HG03469 (cell line): ENCODE measurements at regions not wholly inside any gene's neighbourhood (a gene's known extent, or its start where the extent isn't known, plus 50 kb on each side); places are given as distances from the start of the nearest gene placed in this dataset.

Experiments
- ATAC-seq: cut with Tn5 transposase; IDR thresholded peaks from one replicate; pipeline ENCODE4 v1.9.1; 2021; ENCODE audit warnings: mild to moderate bottlenecking, moderate library complexity, moderate number of reproducible peaks; ENCODE audit not compliant: unreplicated experiment

DNA sequence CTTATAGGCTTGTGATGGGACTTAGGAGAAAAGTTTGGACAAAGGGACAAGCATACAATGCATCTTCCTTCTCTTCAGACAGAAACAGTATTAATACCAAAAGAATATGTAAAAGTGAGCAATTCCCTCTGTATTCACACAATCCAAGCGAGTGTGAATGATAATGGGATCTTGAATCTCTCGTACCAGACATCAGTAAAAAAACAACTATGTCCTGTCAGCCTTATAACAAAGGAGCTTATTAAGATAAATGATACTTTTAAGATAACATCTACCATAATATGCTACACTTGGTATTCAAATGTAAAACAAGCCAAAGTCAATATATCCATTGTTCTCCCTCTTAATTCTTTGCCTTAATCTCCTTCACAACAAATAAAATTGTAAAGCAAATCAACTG, 288.6 kb upstream of the CNTN6 start:
- no peak for ATAC-seq

DNA sequence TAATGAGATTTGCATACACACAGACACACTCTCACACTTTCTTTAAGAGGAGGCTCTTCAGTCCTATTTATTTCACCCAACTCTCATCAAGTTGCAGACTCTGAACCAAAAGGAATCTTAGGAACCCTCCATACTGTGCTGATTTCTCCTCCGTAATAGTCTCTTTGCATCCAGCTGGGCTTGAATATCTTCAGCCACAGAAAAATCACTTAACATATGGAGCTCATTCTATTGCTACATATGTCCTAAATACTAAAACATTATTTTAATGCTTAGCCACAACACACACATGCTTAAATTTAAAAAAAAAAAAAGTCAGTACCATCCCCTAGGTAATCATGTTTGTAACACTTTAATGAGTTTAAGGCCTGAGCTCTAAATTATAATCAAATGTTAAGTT, 287.5 kb upstream of the CNTN6 start:
- ATAC-seq = no peak

GRCh38 chr3:806006-806405, 286.8 kb upstream of the CNTN6 start:
- ATAC-seq = no peak

DNA sequence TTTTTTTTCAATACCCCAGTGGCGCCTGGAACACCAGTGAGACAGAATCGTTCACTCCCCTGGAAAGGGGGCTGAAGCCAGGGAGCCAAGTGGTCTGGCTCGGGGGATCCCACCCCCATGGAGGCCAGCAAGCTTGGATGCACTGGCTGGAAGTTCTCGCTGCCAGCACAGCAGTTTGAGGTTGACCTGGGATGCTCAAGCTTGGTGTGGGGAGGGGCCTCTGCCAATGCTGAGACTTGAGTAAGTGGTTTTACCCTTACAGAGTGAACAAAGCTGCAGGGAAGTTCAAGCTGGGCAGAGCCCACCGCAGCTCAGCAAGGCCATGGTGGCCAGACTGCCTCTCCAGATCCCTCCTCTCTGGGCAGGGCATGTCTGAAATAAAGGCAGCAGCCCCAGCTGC, 276.2 kb upstream of the CNTN6 start:
- ATAC-seq = no peak

DNA sequence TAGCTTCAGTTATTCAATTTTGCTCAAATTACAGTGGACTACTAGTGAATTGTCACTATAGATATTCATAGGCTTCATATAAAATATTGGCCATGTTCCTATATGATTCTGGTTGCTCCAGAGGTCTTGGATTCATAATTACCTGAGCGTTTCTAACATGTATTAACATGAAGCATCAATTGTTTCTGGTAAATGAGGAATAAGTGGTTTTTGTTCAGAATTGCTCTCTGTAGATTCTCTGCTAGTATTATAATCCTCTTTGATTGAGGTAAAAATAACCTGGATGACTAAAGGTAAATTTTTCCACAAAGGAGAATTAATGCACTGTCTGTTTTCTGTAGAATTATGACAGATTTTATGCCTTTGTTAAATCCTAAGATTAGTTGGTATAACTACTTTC, 258.1 kb upstream of the CNTN6 start:
- ATAC-seq = no peak

- no peak for ATAC-seq
Measured at GRCh38 chr3:835096-835495, 257.7 kb upstream of the CNTN6 start.

DNA sequence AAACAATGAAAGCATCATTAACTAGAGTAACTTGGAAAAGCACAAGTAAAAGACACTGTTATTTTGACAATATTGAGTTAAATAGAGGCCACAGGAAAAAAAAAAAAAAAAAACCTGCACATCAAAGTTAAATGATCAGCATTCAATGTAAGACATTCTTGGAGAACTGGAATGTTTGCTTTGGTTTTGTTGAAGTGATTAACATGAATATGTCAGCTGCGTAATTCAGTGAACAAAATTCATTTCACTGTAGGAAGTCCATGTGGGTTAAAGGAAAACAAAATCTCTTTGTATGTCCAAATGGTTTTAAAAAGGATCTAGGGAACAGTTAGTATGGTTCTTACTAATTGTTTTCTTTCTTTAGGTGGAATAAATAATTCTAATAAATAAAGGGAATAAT, 252.8 kb upstream of the CNTN6 start:
- ATAC-seq = no peak

- peak; percentile 91 for ATAC-seq
Measured at GRCh38 chr3:851098-851790, 241.6 kb upstream of the CNTN6 start.

GRCh38 chr3:852033-852432, 240.8 kb upstream of the CNTN6 start:
- ATAC-seq = no peak

DNA sequence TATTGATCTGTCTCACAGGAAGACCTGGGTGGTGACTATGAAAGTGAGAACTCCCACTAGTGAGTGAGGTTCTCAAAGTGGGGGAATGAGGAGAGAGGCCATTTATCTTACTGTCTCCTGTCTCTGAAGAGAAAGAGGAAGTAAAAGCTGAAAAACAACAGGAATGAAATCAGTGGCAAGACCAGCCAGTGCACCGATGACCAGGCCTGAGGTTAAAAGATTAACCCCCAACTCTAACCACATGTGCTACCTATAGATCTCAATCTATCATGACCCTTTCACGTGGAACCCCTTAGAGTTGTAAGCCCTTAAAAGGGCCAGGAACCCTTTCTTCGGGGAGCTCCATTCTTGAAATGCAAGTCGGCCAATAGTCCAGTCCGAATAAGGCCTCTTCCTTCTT, 239.3 kb upstream of the CNTN6 start:
- no peak for ATAC-seq

DNA sequence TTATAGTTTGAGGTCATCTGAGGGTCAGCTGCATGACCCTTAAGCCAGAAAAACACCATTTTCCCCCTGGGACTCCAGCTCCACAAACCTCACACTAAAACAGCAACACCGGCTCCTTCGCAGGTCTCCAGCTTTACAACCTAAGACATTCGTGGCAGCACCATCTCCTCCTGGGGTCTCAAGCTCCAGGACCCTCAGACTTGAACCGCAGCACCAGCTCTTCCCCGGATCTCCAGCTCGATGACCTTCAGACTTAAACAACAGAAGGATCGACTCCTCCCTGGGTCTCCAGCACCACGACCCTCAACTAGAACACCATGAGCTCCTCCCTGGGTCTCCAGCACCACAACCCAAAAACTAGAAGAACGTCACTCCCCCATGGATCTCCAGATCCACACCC, 233.7 kb upstream of the CNTN6 start:
- no peak for ATAC-seq

GRCh38 chr3:861721-862120, 231.1 kb upstream of the CNTN6 start:
- ATAC-seq = no peak

GRCh38 chr3:869269-869668, 223.6 kb upstream of the CNTN6 start:
- ATAC-seq = no peak

- ATAC-seq = no peak
Measured at GRCh38 chr3:869734-870133, 223.1 kb upstream of the CNTN6 start.

DNA sequence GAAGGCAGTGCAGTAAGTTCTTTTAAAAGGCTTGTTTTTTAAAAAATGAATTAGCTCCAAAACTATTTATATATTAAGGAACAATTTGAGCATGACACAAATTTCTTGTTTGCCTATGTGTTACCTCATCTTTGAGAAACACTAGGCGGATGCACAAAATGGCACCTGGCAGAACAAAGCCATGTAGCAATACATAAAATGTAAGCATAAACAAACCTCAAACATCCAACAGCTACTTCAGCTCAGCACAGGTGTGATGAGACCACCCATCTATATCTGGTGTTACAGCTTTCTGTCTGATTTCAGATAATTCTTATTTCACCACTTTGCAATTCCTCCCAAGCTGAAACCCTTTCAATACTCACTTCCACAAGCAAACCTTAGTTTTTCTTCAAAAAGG, 221.2 kb upstream of the CNTN6 start:
- ATAC-seq = no peak

DNA sequence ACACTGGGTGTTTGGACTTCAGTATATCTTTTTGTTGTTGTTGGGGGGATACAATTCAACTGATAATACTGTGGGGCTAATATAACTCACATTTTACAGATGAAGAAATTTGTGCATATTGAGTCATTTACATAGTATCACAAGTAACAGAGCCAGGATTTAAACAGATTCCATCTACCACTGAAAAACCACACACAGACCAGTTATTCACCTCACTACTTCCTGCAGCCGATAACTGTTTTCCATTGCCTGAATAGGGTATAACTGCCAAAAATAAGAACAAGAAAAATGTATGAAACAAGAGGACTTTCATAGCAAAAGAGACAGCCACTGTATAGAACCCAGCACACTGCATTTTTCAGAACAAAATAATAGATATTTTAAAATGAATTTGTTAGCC, 215.8 kb upstream of the CNTN6 start:
- ATAC-seq = no peak

DNA sequence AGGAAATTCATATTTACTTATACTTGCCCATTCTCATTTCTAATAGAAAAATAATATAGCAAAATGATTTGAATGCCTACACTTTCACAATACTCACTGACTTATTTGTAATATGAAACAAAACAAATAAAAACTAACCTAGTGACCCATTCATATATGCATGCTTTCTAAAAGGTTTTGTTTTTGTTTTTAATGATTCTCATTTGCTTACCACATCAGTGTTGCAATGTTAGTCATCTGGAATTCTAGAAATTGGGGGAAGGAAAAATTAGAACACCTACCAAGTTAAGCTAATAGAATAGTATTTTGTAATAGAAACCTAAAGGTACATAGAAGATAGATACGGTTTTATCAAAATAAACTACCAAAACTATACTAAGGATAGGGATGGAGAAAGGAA, 214.1 kb upstream of the CNTN6 start:
- no peak for ATAC-seq

GRCh38 chr3:880371-880770, 212.5 kb upstream of the CNTN6 start:
- ATAC-seq = no peak

DNA sequence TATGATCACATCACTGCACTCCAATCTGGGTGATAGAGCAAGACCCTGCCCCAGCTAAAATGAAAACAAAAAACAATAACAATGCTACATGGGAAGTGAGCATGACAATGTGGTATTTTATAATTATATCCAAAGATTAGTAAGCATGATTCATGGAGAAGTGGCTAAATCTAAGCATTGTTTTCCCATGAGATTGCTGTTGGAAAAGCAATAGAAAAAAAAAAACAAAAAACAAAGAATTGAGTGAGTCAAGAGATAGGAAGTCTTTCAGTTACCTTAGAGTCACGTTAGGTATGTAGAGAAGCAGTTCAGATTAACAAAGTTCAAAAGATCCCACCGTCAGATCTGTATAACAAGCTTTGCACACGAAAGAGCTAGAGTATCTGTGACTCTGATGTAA, 210.3 kb upstream of the CNTN6 start:
- no peak for ATAC-seq

DNA sequence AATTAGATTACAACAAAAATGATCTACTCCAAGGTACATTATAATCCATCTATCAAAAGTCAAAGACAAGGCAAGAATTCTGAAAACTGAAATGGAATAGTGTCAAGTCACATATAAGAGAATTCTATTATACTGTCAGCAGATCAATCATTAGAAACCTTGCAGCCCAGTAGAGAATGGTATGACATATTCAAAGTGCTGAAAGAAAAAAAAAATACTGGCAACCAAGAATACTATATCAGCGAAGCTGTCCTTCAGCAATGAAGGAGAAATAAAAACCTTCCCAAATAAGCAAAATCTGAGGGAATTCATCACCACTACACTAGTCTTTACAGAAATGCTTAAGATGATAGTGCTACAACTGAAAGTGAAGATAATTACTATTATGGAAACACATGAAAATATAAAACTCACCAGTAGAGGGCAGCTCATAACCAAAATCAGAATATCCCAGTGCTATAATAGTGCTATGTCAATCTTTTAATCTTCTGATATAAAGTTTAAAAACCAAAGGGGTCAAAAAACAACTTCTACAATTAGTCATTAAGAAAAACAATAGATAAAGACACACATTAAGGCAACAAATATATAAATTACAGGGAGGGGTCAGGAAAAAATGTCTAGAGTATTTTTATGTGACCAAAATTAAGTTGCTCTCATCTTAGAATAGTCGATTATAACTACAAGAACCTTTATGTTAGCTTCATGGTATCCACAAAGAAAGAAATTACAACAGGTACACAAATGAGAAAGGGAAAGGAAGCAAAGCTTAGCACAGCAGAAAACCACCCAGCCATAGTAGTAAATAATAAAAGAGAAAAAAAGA, 190.7 kb upstream of the CNTN6 start:
- ATAC-seq = peak; percentile 76

DNA sequence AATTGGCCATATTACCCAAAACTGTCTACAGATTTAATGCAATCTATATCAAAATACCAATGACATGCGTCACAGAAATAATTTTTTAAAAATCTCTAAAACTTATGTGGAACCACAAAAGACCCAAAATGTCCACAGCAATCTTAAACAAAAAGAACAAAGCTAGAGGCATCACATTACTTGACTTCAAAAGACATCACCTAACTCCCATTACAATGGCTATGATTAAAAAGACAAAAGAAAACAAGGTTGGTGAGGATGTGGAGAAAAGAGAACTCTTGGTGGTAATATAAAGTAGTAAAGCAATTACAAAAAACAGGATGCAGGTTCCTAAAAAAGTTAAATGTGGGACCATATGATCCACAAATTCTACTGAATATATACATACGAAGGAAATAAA, 187.6 kb upstream of the CNTN6 start:
- ATAC-seq = no peak

- no peak for ATAC-seq
Measured at GRCh38 chr3:906739-907138, 186.1 kb upstream of the CNTN6 start.

GRCh38 chr3:908839-909238, 184.0 kb upstream of the CNTN6 start:
- no peak for ATAC-seq
